Adipocyte (in vitro differentiated cells): ENCODE measurements at regions not wholly inside any gene's neighbourhood (a gene's known extent, or its start where the extent isn't known, plus 50 kb on each side); places are given as distances from the start of the nearest gene placed in this dataset.
"Not testable (repeated sequence)": the region's sequence is repeated elsewhere in the genome, so short reads cannot be mapped to it uniquely, and the experiment has no call there.

Source experiments
- DNase-seq: peaks from one replicate; pipeline ENCODE4 v3.0.0-alpha.2; 2015; ENCODE audit warnings: low read depth
- H3K27me3 ChIP-seq: replicated peaks from 2 replicates; pipeline ENCODE4 v1.7.0; 2013; ENCODE audit warnings: mild to moderate bottlenecking, low read length, moderate library complexity; ENCODE audit not compliant: control insufficient read depth, insufficient read depth
- H3K36me3 ChIP-seq: 2 replicates; pipeline ENCODE4 v1.7.0; 2013; ENCODE audit warnings: low read length, mild to moderate bottlenecking, moderate library complexity; ENCODE audit not compliant: control insufficient read depth, insufficient read depth, severe bottlenecking
- H3K4me1 ChIP-seq: 2 replicates; pipeline ENCODE4 v1.7.0; 2013; ENCODE audit warnings: mild to moderate bottlenecking, low read length, moderate library complexity; ENCODE audit not compliant: control insufficient read depth, insufficient read depth
- H3K4me3 ChIP-seq: 2 replicates; pipeline ENCODE4 v1.7.0; 2013; ENCODE audit warnings: mild to moderate bottlenecking, low read length, moderate library complexity
- H3K9ac ChIP-seq: 2 replicates; pipeline ENCODE4 v1.7.0; 2013; ENCODE audit warnings: mild to moderate bottlenecking, low read length, moderate library complexity
- H3K9me3 ChIP-seq: 2 replicates; pipeline ENCODE4 v1.7.0; 2013; ENCODE audit warnings: mild to moderate bottlenecking, low read length, moderate library complexity; ENCODE audit not compliant: control insufficient read depth

DNA sequence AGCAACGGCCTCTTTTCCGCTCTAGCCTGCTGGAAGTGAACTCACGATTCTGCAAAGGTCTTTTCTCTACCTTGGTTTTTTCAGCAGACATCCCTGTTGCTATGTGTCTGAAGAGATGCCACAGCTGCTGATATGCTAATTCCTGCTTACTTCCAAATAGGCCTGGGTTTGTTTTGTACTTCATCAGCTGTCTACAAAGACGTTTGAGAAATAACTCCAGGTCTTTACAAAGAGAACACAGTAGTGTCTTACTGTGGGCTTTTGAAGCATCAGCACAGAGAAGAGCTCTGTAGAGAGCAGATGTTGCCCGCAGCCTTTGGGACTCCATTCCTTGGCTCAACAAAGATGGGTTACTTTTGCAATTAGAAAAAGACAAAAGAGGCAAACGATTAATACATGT, 1366.5 kb downstream of the AACS start:
- Histone ChIP-seq H3K36me3 (no peaks in the 10 kb centered on the region), H3K27me3 (no peaks in the 10 kb centered on the region), H3K9ac (no peak overlapping the region), H3K4me1 (no peaks in the 10 kb centered on the region), H3K9me3 (no peaks in the 10 kb centered on the region), H3K4me3 (no peak overlapping the region)
- DNase-seq: no peak

DNA sequence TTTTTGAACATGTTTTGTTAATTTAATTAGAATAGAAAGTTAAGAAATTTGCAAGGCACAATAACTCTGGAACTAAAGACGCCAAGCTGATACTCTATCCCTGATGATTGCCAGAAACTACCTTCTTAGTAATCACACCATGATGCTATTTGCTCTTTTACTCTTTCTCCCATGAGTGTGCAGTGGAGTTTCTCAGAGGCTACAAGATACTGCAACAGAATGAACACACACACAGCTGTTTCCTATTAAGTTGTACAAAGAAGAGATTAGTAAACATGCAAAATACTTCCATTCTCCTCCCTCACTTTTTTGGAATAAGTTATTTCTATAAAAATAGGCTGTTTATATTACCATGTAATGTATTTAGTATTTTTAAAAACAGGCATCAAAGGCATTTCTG, 1367.5 kb downstream of the AACS start:
- no peak overlapping the region for H3K4me3 ChIP-seq
- no peaks in the 10 kb centered on the region for H3K27me3 ChIP-seq
- H3K9ac ChIP-seq: no peak overlapping the region
- no peak for DNase-seq
- no peaks in the 10 kb centered on the region for H3K4me1 ChIP-seq
- H3K9me3 ChIP-seq: no peaks in the 10 kb centered on the region
- no peaks in the 10 kb centered on the region for H3K36me3 ChIP-seq

GRCh38 chr12:126434412-126434985, 1369.3 kb downstream of the AACS start:
- Histone ChIP-seq H3K4me3 (no peak overlapping the region), H3K9me3 (no peaks in the 10 kb centered on the region), H3K27me3 (no peaks in the 10 kb centered on the region), H3K36me3 (no peaks in the 10 kb centered on the region), H3K9ac (no peak overlapping the region), H3K4me1 (no peaks in the 10 kb centered on the region)
- no peak for DNase-seq

GRCh38 chr12:126436041-126436440, 1370.8 kb downstream of the AACS start:
- Histone ChIP-seq H3K27me3 (no peaks in the 10 kb centered on the region), H3K9ac (no peak overlapping the region), H3K9me3 (no peaks in the 10 kb centered on the region), H3K36me3 (no peaks in the 10 kb centered on the region), H3K4me1 (no peaks in the 10 kb centered on the region), H3K4me3 (no peak overlapping the region)
- no peak for DNase-seq

DNA sequence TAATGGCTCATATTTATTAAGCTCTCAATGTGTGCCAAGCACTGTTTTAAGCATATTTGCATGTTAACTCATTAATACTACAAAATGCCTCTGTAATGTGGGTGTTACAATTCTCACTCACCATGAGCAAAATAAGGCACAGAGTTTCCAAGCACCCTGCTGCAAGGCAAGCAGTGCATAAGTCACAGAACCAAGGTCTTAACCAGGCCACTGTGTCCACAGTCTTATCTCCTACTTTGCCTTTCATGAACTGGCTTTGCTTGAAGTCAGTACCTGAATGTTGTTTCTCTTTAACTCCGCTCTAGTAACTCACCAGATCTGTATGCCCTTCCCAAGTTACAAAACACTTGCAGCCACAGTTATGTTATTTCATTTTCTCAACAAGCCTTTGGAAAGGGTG, 1372.7 kb downstream of the AACS start:
- Histone ChIP-seq H3K27me3 (no peaks in the 10 kb centered on the region), H3K4me1 (no peaks in the 10 kb centered on the region), H3K36me3 (no peaks in the 10 kb centered on the region), H3K9me3 (no peaks in the 10 kb centered on the region), H3K4me3 (no peak overlapping the region), H3K9ac (no peak overlapping the region)
- DNase-seq: no peak

- no peaks in the 10 kb centered on the region for H3K36me3 ChIP-seq
- no peaks in the 10 kb centered on the region for H3K9me3 ChIP-seq
- no peaks in the 10 kb centered on the region for H3K27me3 ChIP-seq
- no peak for DNase-seq
- H3K4me3 ChIP-seq: no peak overlapping the region
- no peaks in the 10 kb centered on the region for H3K4me1 ChIP-seq
- H3K9ac ChIP-seq: no peak overlapping the region
Observed at GRCh38 chr12:126443977-126444376, 1378.7 kb downstream of the AACS start.

DNA sequence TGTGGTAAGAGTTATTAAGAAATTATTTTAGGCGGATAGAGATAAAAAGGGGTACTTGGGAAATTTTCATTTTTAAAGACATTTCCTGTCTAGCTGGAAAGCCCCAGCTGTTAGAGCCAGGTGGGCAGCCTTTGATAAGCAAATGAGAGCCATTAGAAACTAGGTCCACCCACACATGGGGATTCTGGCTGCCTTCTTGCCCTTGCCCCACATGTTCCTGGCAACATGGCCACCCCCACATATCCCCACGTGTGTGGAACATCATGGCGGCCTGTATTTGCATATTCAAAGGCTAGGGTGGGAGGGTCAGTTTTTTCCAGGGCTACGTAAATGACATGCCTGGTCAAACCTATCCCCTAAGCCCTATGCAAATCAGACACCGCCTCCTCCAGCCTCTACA, 1382.1 kb downstream of the AACS start:
- Histone ChIP-seq H3K9me3 (no peaks in the 10 kb centered on the region), H3K4me1 (no peaks in the 10 kb centered on the region), H3K4me3 (no peak overlapping the region), H3K27me3 (no peaks in the 10 kb centered on the region), H3K9ac (no peak overlapping the region), H3K36me3 (no peaks in the 10 kb centered on the region)
- DNase-seq: no peak

GRCh38 chr12:126451809-126452208, 1386.6 kb downstream of the AACS start:
- Histone ChIP-seq H3K4me3 (no peak overlapping the region), H3K4me1 (no peaks in the 10 kb centered on the region), H3K36me3 (no peaks in the 10 kb centered on the region), H3K9me3 (no peaks in the 10 kb centered on the region), H3K27me3 (no peaks in the 10 kb centered on the region), H3K9ac (no peak overlapping the region)
- DNase-seq: no peak

DNA sequence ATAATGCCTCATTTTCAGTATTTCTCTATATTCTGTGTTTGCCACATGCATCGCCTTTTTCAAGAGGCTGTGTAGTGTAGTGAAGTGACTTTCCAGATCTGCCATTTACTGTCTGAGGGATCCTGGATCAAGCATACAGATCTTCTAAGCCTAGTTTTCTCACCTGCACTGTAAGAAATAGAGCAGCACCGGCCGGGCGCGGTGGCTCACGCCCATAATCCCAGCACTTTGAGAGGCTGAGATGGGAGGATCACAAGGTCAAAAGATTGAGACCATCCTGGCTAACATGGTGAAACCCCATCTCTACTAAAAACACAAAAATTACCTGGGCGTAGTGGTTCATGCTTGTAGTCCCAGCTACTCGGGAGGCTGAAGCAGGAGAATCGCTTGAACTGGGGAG, 1387.5 kb downstream of the AACS start:
- H3K9ac ChIP-seq, H3K36me3 ChIP-seq: not testable (repeated sequence)

DNA sequence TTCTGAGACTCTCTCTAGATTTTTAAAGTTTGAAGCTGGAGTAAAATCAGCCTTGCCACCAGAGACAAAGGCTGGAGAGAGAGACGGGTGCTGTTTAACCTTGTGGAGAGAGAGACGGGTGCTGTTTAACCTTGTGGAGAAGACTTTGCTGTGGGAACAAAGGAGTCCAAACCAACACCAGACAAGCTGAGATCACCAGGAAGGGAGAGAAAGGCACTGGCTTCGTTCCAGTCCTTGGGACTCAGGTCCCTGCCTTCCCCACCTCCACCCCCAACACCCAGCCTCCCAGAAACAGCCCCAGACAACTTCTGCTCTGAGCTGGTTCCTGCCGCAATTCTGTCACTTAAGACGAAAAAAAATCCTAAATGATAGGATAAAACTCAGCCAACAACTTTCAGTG, 1389.3 kb downstream of the AACS start:
- Histone ChIP-seq H3K9me3 (no peaks in the 10 kb centered on the region), H3K36me3 (no peaks in the 10 kb centered on the region), H3K4me1 (no peaks in the 10 kb centered on the region), H3K27me3 (no peaks in the 10 kb centered on the region), H3K4me3 (no peak overlapping the region), H3K9ac (no peak overlapping the region)
- no peak for DNase-seq

More for the DNA sequence above, 1387.5 kb downstream of the AACS start:
- H3K4me3 ChIP-seq, H3K9me3 ChIP-seq, DNase-seq, H3K4me1 ChIP-seq, H3K27me3 ChIP-seq: not testable (repeated sequence)

GRCh38 chr12:126457776-126458175, 1392.5 kb downstream of the AACS start:
- H3K9me3 ChIP-seq: no peaks in the 10 kb centered on the region
- DNase-seq: no peak
- H3K4me1 ChIP-seq: no peaks in the 10 kb centered on the region
- H3K4me3 ChIP-seq: no peak overlapping the region
- no peak overlapping the region for H3K9ac ChIP-seq
- no peaks in the 10 kb centered on the region for H3K36me3 ChIP-seq
- H3K27me3 ChIP-seq: no peaks in the 10 kb centered on the region

GRCh38 chr12:126464153-126464552, 1398.9 kb downstream of the AACS start:
- Histone ChIP-seq H3K9me3 (no peaks in the 10 kb centered on the region), H3K36me3 (no peaks in the 10 kb centered on the region), H3K27me3 (no peaks in the 10 kb centered on the region), H3K4me3 (no peak overlapping the region), H3K4me1 (no peaks in the 10 kb centered on the region), H3K9ac (no peak overlapping the region)
- DNase-seq: no peak
